B cell (primary cell): ENCODE measurements at regions not wholly inside any gene's neighbourhood (a gene's known extent, or its start where the extent isn't known, plus 50 kb on each side); places are given as distances from the start of the nearest gene placed in this dataset.

ENCODE experiments used
- ATAC-seq: fragments of 200-7000 bp; cut with Tn5 transposase; one replicate; pipeline ENCODE4 v1.10.0; 2021; ENCODE audit warnings: low read depth, mild to moderate bottlenecking, moderate number of reproducible peaks, moderate library complexity
- CTCF ChIA-PET: fragments of 350-600 bp; sonication (Branson Sonifier 250); formaldehyde crosslinking; loops from one replicate; lab custom pipeline; 2021; ENCODE audit warnings: antibody characterized with exemption, inconsistent platforms; lab: Charles Lee
- POLR2A ChIA-PET: fragments of 350-600 bp; sonication (Branson Sonifier 250); formaldehyde crosslinking; loops from one replicate; lab custom pipeline; 2021; ENCODE audit warnings: antibody characterized with exemption; lab: Charles Lee
- DNase-seq: peaks from one replicate; pipeline ENCODE4 v3.0.0; 2013
- H2AFZ ChIP-seq: 2 replicates; pipeline ENCODE4 v1.6.1; 2012; ENCODE audit warnings: mild to moderate bottlenecking, low read depth, low read length; ENCODE audit not compliant: insufficient read depth, poor library complexity, severe bottlenecking
- H3K27ac ChIP-seq, 2 donors: 1 replicate in 1 of 2; 2 replicates in 1 of 2; pipeline ENCODE4 v1.5.1; 2012 to 2013; ENCODE audit warnings: low read length in 2 of 2, mild to moderate bottlenecking in 2 of 2, moderate library complexity in 1 of 2
- H3K27me3 ChIP-seq, 4 experiments: fragments of 200-600 bp in 1 of 4; sonication (generic) in 1 of 4; replicated peaks in 1 of 4; 1 replicate in 2 of 4; 2 replicates in 2 of 4; pipeline versions ENCODE4 v1.6.1 to v1.7.0; 2013 to 2016; ENCODE audit warnings: low read length in 3 of 4, mild to moderate bottlenecking in 2 of 4, mixed read lengths in 1 of 4, moderate library complexity in 1 of 4; ENCODE audit not compliant: insufficient read depth in 4 of 4, control insufficient read depth in 3 of 4; ENCODE audit errors: control extremely low read depth in 1 of 4
- H3K36me3 ChIP-seq, 2 experiments: replicated peaks in 1 of 2; 1 replicate in 1 of 2; 2 replicates in 1 of 2; pipeline versions ENCODE4 v1.6.1 to v1.7.1; 2013; ENCODE audit warnings: low read length in 1 of 2; ENCODE audit not compliant: insufficient read depth in 2 of 2, control insufficient read depth in 1 of 2; ENCODE audit errors: control extremely low read depth in 1 of 2, extremely low read depth in 1 of 2
- H3K4me1 ChIP-seq, 2 donors: fragments of 200-600 bp in 1 of 2; sonication (generic) in 1 of 2; 1 replicate in 1 of 2; 2 replicates in 1 of 2; pipeline versions ENCODE4 v1.5.1 to v1.6.1; 2013 to 2017; ENCODE audit warnings: low read length in 2 of 2; ENCODE audit not compliant: control insufficient read depth in 2 of 2, insufficient read depth in 2 of 2
- H3K4me2 ChIP-seq: replicated peaks from 2 replicates; pipeline ENCODE3; 2012; ENCODE audit warnings: mild to moderate bottlenecking, low read depth, low read length; ENCODE audit not compliant: poor library complexity, severe bottlenecking
- H3K4me3 ChIP-seq, 5 experiments: fragments of 200-600 bp in 1 of 5; sonication (generic) in 1 of 5; 1 replicate in 3 of 5; 2 replicates in 2 of 5; pipeline versions ENCODE4 v1.5.1 to v1.7.0; 2011 to 2016; ENCODE audit warnings: low read length in 4 of 5, mild to moderate bottlenecking in 4 of 5, low read depth in 2 of 5, control low read depth in 1 of 5, moderate library complexity in 1 of 5; ENCODE audit not compliant: insufficient read depth in 1 of 5; ENCODE audit errors: control extremely low read depth in 1 of 5, extremely low read depth in 1 of 5
- H3K79me2 ChIP-seq: fragments of 200-600 bp; sonication (generic); one replicate; pipeline ENCODE4 v1.6.0; 2016; ENCODE audit warnings: low read length; ENCODE audit not compliant: control insufficient read depth, insufficient read depth
- H3K9ac ChIP-seq: fragments of 200-600 bp; sonication (generic); 2 replicates; pipeline ENCODE4 v1.6.1; 2017; ENCODE audit warnings: mild to moderate bottlenecking, low read length, moderate library complexity
- H3K9me3 ChIP-seq, 3 donors: one replicate each; pipeline versions ENCODE4 v1.6.1 to v1.7.1; 2013; ENCODE audit warnings: low read length in 2 of 3; ENCODE audit not compliant: control insufficient read depth in 2 of 3, insufficient read depth in 1 of 3; ENCODE audit errors: control extremely low read depth in 1 of 3
- H4K20me1 ChIP-seq: 2 replicates; pipeline ENCODE4 v1.6.0; 2012; ENCODE audit warnings: mild to moderate bottlenecking, low read length; ENCODE audit not compliant: insufficient read depth, control insufficient read depth, poor library complexity, severe bottlenecking
- H3K27ac Mint-ChIP-seq: one replicate; pipeline ENCODE4 v1.8.0; 2021; ENCODE audit warnings: mixed read lengths
- H3K27me3 Mint-ChIP-seq: one replicate; pipeline ENCODE4 v1.8.0; 2021; ENCODE audit warnings: mixed read lengths
- H3K4me1 Mint-ChIP-seq: one replicate; pipeline ENCODE4 v1.8.0; 2021; ENCODE audit warnings: mixed read lengths
- H3K4me3 Mint-ChIP-seq: one replicate; pipeline ENCODE4 v1.8.0; 2021; ENCODE audit warnings: mixed read lengths
- H3K9me3 Mint-ChIP-seq: one replicate; pipeline ENCODE4 v1.8.0; 2022; ENCODE audit warnings: mixed read lengths; ENCODE audit not compliant: insufficient read depth
- CTCF ChIP-seq: fragments of 200-600 bp; IDR thresholded peaks from one replicate; pipeline ENCODE4 v1.8.0; 2022; ENCODE audit warnings: antibody characterized with exemption, mild to moderate bottlenecking
- EZH2 ChIP-seq: IDR thresholded peaks from 2 replicates; pipeline ENCODE4 v1.6.1; 2012; ENCODE audit warnings: borderline replicate concordance, low read depth, mild to moderate bottlenecking, moderate library complexity, low read length; ENCODE audit not compliant: insufficient read depth, poor library complexity, severe bottlenecking
- WGBS: methylation state at CpG from one replicate; pipeline ENCODE4 v1.1.5; 2013; ENCODE audit warnings: missing lambda C conversion rate; ENCODE audit not compliant: insufficient coverage; 5-methylcytosine and 5-hydroxymethylcytosine counted together
- intact Hi-C: fragments of 100-400 bp; cut with micrococcal nuclease; formaldehyde crosslinking; loops from one replicate; pipeline ENCODE4 v1.10.0; 2022

- TF ChIP-seq EZH2 (no peak), CTCF (no peak)
- Histone ChIP-seq H2AFZ (no peak overlapping the region), H3K36me3 (no peaks in the 10 kb centered on the region), H3K4me3 (no peak overlapping the region), H3K79me2 (no peaks in the 10 kb centered on the region), H3K9me3 (no peaks in the 10 kb centered on the region), H3K27me3 (no peaks in the 10 kb centered on the region), H3K9ac (no peak overlapping the region), H3K4me1 (no peaks in the 10 kb centered on the region), H3K27ac (no peak overlapping the region), H4K20me1 (no peaks in the 10 kb centered on the region), H3K4me2 (no peak overlapping the region)
- intact Hi-C loops, result no loop called here
- Mint-ChIP-seq H3K27ac (no peak overlapping the region), H3K4me1 (no peaks in the 10 kb centered on the region), H3K4me3 (no peak overlapping the region), H3K27me3 (no peaks in the 10 kb centered on the region), H3K9me3 (no peaks in the 10 kb centered on the region)
- ATAC-seq, result no peak
- CTCF ChIA-PET, result no interaction called here
- 33% methylated on average over 1 of the region's 1 CpG for WGBS
- DNase-seq, result no peak
- POLR2A ChIA-PET, result no interaction called here
Observed at GRCh38 chr3:145055375-145056076, 1083.9 kb downstream of the DIPK2A start.

DNA sequence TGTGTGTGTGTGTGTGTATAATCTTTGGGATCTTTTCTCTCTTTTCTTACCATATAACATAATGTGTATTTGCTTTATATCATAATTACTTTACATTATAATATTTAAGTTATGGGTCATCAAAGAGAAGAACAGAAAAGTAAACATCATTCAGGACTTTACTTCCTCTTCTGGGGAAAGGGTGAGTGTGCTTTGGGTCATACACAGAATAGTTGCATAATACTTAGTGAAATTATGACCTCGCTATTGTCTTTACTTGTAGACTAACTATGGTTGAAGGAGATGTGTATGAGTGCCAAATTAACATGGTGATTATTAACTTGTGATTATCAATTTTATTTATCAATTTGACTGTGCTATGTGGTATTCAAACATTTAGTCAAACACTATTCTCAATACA, 1086.9 kb downstream of the DIPK2A start:
- Mint-ChIP-seq H3K9me3 (peaks cover 5% of the 10 kb centered on the region), H3K4me1 (no peaks in the 10 kb centered on the region), H3K4me3 (no peak overlapping the region), H3K27me3 (no peaks in the 10 kb centered on the region), H3K27ac (no peak overlapping the region)
- Histone ChIP-seq H3K79me2 (no peaks in the 10 kb centered on the region), H2AFZ (no peak overlapping the region), H3K27ac (no peak overlapping the region), H3K4me2 (no peak overlapping the region), H3K27me3 (no peaks in the 10 kb centered on the region), H3K9ac (no peak overlapping the region), H3K36me3 (no peaks in the 10 kb centered on the region), H4K20me1 (no peaks in the 10 kb centered on the region), H3K4me1 (no peaks in the 10 kb centered on the region), H3K4me3 (no peak overlapping the region), H3K9me3 (peaks cover 1 to 7% (median 3%) of the 10 kb centered on the region in 3 donors)
- POLR2A ChIA-PET, result no interaction called here
- DNase-seq (no peak), ATAC-seq (no peak)
- intact Hi-C loops, result no loop called here
- no peak for TF ChIP-seq CTCF
- TF ChIP-seq EZH2, result no peak
- WGBS, result no CpG with 5 or more reads among the region's 1 CpG
- CTCF ChIA-PET, result interaction anchor here (1.0 kb wide), 1 partner anchor 14 kb away, joined by 3 read pairs; no protein-coding TSS in a partner anchor
